ENCODE measurements at regions not wholly inside any gene's neighbourhood (a gene's known extent, or its start where the extent isn't known, plus 50 kb on each side); places are given as distances from the start of the nearest gene placed in this dataset.

- DNase-seq (ENCODE audit: low spot score), result no peak
- H3K4me3 ChIP-seq, result no peak overlapping the region
- TF ChIP-seq CTCF (IDR thresholded peaks at IDR 0.05), result no peak
- H3K9me3 ChIP-seq, result no peaks in the 10 kb centered on the region
- no peak overlapping the region for H3K27ac ChIP-seq
- H3K27me3 ChIP-seq, result no peaks in the 10 kb centered on the region
- peaks cover 0 to 11% of the 10 kb centered on the region in 2 donors for H3K4me1 ChIP-seq
- H3K36me3 ChIP-seq, result no peaks in the 10 kb centered on the region
These were observed 80.4 kb upstream of the GPR26 start for GRCh38 chr10:123585477-123586445.

GRCh38 chr10:123587110-123587509 is 79.0 kb upstream of the GPR26 start:
- Histone ChIP-seq H3K36me3 (no peaks in the 10 kb centered on the region), H3K4me3 (no peak overlapping the region), H3K27ac (no peak overlapping the region), H3K4me1 (peaks cover 0 to 11% of the 10 kb centered on the region in 2 donors), H3K9me3 (peaks cover 0 to 1% of the 10 kb centered on the region in 2 donors), H3K27me3 (no peaks in the 10 kb centered on the region)
- no peak for TF ChIP-seq CTCF (IDR thresholded peaks at IDR 0.05)
- DNase-seq (ENCODE audit: low spot score), result no peak

- Histone ChIP-seq H3K4me1 (peaks cover 0 to 3% of the 10 kb centered on the region in 2 donors), H3K36me3 (no peaks in the 10 kb centered on the region), H3K27me3 (no peaks in the 10 kb centered on the region), H3K27ac (no peak overlapping the region), H3K9me3 (peaks cover 0 to 12% of the 10 kb centered on the region in 2 donors), H3K4me3 (no peak overlapping the region)
- TF ChIP-seq CTCF (IDR thresholded peaks at IDR 0.05), result no peak
- no peak for DNase-seq (ENCODE audit: low spot score)
These were observed 77.7 kb upstream of the GPR26 start for GRCh38 chr10:123588386-123588914.

- Histone ChIP-seq H3K9me3 (peaks cover 0 to 14% of the 10 kb centered on the region in 2 donors), H3K27ac (no peak overlapping the region), H3K4me3 (no peak overlapping the region), H3K36me3 (no peaks in the 10 kb centered on the region), H3K4me1 (no peaks in the 10 kb centered on the region), H3K27me3 (no peaks in the 10 kb centered on the region)
- no peak for DNase-seq (ENCODE audit: low spot score)
- TF ChIP-seq CTCF (IDR thresholded peaks at IDR 0.05), result no peak
These were observed 70.5 kb upstream of the GPR26 start for GRCh38 chr10:123595661-123596060.

GRCh38 chr10:123597676-123598075 is 68.5 kb upstream of the GPR26 start:
- Histone ChIP-seq H3K27me3 (no peaks in the 10 kb centered on the region), H3K9me3 (peaks cover 0 to 24% of the 10 kb centered on the region in 2 donors), H3K36me3 (no peaks in the 10 kb centered on the region), H3K27ac (no peak overlapping the region), H3K4me3 (no peak overlapping the region), H3K4me1 (no peaks in the 10 kb centered on the region)
- DNase-seq (ENCODE audit: low spot score), result no peak
- no peak for TF ChIP-seq CTCF (IDR thresholded peaks at IDR 0.05)

Measured in right atrium auricular region (tissue), 2 donors.